GM12878 (cell line): ENCODE measurements at regions not wholly inside any gene's neighbourhood (a gene's known extent, or its start where the extent isn't known, plus 50 kb on each side); places are given as distances from the start of the nearest gene placed in this dataset.

ENCODE experiments used
- ATF3 ChIP-seq: IDR thresholded peaks from 2 replicates; pipeline ENCODE4 v1.6.1; 2011; ENCODE audit warnings: low read depth, mild to moderate bottlenecking, low read length, moderate library complexity, borderline replicate concordance; ENCODE audit errors: extremely low read depth
- CTCF ChIP-seq, 3 experiments: IDR thresholded peaks in 2 of 3; conservative IDR thresholded peaks in 1 of 3; 2 replicates each; pipeline ENCODE4 v1.5.1; 2011; ENCODE audit warnings: low read depth in 3 of 3, low read length in 3 of 3, mild to moderate bottlenecking in 3 of 3, control low read depth in 2 of 3, moderate library complexity in 2 of 3, inconsistent platforms in 1 of 3, mixed read lengths in 1 of 3; ENCODE audit not compliant: control insufficient read depth in 2 of 3, insufficient read depth in 1 of 3; ENCODE audit errors: extremely low read depth in 1 of 3
- E2F4 ChIP-seq: IDR thresholded peaks from 2 replicates; pipeline ENCODE4 v1.6.1; 2012; ENCODE audit warnings: low read depth, low read length, improper control_type of control experiment
- E2F8 ChIP-seq: fragments of 450-650 bp; IDR thresholded peaks from 2 replicates; pipeline ENCODE4 v1.6.1; 2018; ENCODE audit warnings: mild to moderate bottlenecking, low read depth, moderate library complexity; ENCODE audit not compliant: partially characterized antibody
- MAX ChIP-seq: IDR thresholded peaks from 2 replicates; pipeline ENCODE4 v1.6.1; 2012; ENCODE audit warnings: low read depth, low read length, improper control_type of control experiment
- MXI1 ChIP-seq: fragments of 150-350 bp; IDR thresholded peaks from 2 replicates; pipeline ENCODE4 v1.6.1; 2011; ENCODE audit warnings: low read depth, mild to moderate bottlenecking, inconsistent platforms, low read length, improper control_type of control experiment
- NRF1 ChIP-seq: conservative IDR thresholded peaks from 2 replicates; pipeline ENCODE4 v1.6.1; 2011; ENCODE audit warnings: mild to moderate bottlenecking, low read depth, low read length, improper control_type of control experiment
- POLR2A ChIP-seq: IDR thresholded peaks from 2 replicates; pipeline ENCODE4 v1.6.1; 2011; ENCODE audit warnings: low read depth, mild to moderate bottlenecking, low read length
- RUNX3 ChIP-seq: IDR thresholded peaks from 2 replicates; pipeline ENCODE4 v1.6.1; 2012; ENCODE audit warnings: low read length, inconsistent platforms
- TCF12 ChIP-seq: IDR thresholded peaks from 2 replicates; pipeline ENCODE4 v1.6.1; 2011; ENCODE audit warnings: low read depth, mild to moderate bottlenecking, low read length
- ZNF274 ChIP-seq: IDR thresholded peaks from one replicate; pipeline ENCODE4 v1.8.0; 2011; ENCODE audit not compliant: insufficient read length, insufficient read depth

- TF ChIP-seq POLR2A (no peak), MAX (no peak), E2F8 (no peak), ZNF274 (no peak), TCF12 (no peak), CTCF (IDR thresholded peaks at IDR 0.05 in 2 of 3, conservative IDR thresholded peaks at IDR 0.05 in 1 of 3; ENCODE audit: control insufficient read depth in 2 of 3, extremely low read depth in 1 of 3, insufficient read depth in 1 of 3, low read depth in 3 of 3, low read length in 3 of 3) (no peak), RUNX3 (no peak), NRF1 (no peak), MXI1 (no peak), ATF3 (no peak), E2F4 (no peak)
Measured at GRCh38 chr6:84456803-84457202, 229.4 kb upstream of the CEP162 start.
